Left lung (tissue), 4 donors: ENCODE measurements at regions not wholly inside any gene's neighbourhood (a gene's known extent, or its start where the extent isn't known, plus 50 kb on each side); places are given as distances from the start of the nearest gene placed in this dataset.

Source experiments
- ATAC-seq: fragments of 200-7000 bp; cut with Tn5 transposase; one replicate; pipeline ENCODE4 v1.9.1; 2020; ENCODE audit warnings: moderate library complexity
- DNase-seq, 4 donors: peaks; one replicate each; pipeline ENCODE4 v3.0.0-alpha.2; 2013 to 2020
- H3K27ac ChIP-seq, 2 donors: fragments of 200-600 bp; sonication (generic) in 1 of 2; one replicate each; pipeline versions ENCODE4 v1.5.0 to v1.8.0; 2020 to 2021
- H3K27me3 ChIP-seq, 2 donors: fragments of 200-600 bp; sonication (generic) in 1 of 2; one replicate each; pipeline versions ENCODE4 v1.5.0 to v1.8.0; 2020 to 2021
- H3K36me3 ChIP-seq, 2 donors: fragments of 200-600 bp; sonication (generic) in 1 of 2; one replicate each; pipeline versions ENCODE4 v1.5.0 to v1.8.0; 2020 to 2021
- H3K4me1 ChIP-seq, 2 donors: fragments of 200-600 bp; one replicate each; pipeline ENCODE4 v1.8.0; 2021
- H3K4me3 ChIP-seq, 2 donors: fragments of 200-600 bp; sonication (generic) in 1 of 2; one replicate each; pipeline versions ENCODE4 v1.5.0 to v1.8.0; 2020 to 2021; ENCODE audit warnings: mild to moderate bottlenecking in 1 of 2
- H3K9me3 ChIP-seq, 2 donors: fragments of 200-600 bp; sonication (generic) in 1 of 2; one replicate each; pipeline versions ENCODE4 v1.5.0 to v1.8.0; 2020 to 2021
- intact Hi-C, 2 donors: fragments of 100-400 bp; cut with DNase I; formaldehyde crosslinking; loops; one replicate each; pipeline versions ENCODE4 v1.11.2 to v1.14.2; 2022
- TF ChIP-seq, protein P1 (sequence below), 2 donors: fragments of 200-600 bp; sonication (generic) in 1 of 2; IDR thresholded peaks; one replicate each; pipeline versions ENCODE4 v1.5.0 to v1.8.0; 2021; ENCODE audit warnings: antibody characterized with exemption in 2 of 2
- donor health status: DM: no; HTN: yes; CAD: no.
- donor health status: DM: no; HTN: no; CAD: no.

DNA sequence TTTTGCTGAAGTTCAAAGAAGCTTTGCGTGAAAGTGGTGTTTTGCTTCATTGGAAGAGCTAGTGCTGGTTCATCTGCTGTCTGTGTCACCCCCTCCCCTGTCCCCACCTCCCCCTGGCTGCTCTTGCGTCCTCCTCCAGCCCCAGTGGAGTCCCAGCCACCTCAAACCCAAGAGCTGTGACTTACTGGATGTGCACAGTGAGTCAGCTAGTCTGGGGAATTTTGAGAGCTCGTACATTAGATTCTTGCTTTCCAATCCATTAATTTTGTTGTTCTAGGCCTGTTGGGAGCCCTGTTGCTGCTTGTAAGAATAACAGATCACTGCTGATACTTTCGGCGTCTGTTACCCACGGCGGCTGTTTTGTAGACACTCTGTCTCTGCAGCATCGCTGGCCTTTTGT, 412.1 kb downstream of the TSN start:
- Histone ChIP-seq H3K27ac (no peak overlapping the region), H3K27me3 (peaks cover 0 to 7% of the 10 kb centered on the region in 2 donors), H3K36me3 (no peaks in the 10 kb centered on the region), H3K9me3 (no peaks in the 10 kb centered on the region), H3K4me1 (no peaks in the 10 kb centered on the region), H3K4me3 (no peak overlapping the region)
- ATAC-seq (no peak), DNase-seq (no peak)
- intact Hi-C loops = no loop called here
- TF ChIP-seq, protein P1, sequence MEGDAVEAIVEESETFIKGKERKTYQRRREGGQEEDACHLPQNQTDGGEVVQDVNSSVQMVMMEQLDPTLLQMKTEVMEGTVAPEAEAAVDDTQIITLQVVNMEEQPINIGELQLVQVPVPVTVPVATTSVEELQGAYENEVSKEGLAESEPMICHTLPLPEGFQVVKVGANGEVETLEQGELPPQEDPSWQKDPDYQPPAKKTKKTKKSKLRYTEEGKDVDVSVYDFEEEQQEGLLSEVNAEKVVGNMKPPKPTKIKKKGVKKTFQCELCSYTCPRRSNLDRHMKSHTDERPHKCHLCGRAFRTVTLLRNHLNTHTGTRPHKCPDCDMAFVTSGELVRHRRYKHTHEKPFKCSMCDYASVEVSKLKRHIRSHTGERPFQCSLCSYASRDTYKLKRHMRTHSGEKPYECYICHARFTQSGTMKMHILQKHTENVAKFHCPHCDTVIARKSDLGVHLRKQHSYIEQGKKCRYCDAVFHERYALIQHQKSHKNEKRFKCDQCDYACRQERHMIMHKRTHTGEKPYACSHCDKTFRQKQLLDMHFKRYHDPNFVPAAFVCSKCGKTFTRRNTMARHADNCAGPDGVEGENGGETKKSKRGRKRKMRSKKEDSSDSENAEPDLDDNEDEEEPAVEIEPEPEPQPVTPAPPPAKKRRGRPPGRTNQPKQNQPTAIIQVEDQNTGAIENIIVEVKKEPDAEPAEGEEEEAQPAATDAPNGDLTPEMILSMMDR (IDR thresholded peaks at IDR 0.05) = no peak

DNA sequence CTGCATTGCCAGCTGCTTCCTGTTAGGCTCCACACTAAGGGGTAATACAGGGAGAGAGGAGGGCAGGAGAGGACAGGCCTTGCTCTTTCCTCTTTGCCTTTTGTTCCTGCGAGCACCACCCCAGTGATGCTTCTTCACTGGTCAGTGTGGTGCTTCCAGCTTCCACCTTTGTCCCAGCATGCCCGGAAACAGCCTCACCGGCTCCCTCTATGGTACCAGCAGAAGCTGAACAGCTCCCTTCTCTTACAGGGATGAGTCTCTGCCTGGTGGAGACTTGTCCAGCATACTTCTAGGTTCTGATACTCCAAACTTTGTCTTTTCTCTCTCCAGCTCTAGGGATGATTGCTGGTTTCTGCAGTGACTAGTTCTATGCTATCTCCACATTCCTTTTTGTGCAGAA, 413.3 kb downstream of the TSN start:
- no peak overlapping the region for H3K27ac ChIP-seq
- ATAC-seq (no peak), DNase-seq (no peak)
- no peaks in the 10 kb centered on the region for H3K4me1 ChIP-seq
- TF ChIP-seq, protein P1 (IDR thresholded peaks at IDR 0.05) = no peak
- no peak overlapping the region for H3K4me3 ChIP-seq
- peaks cover 0 to 7% of the 10 kb centered on the region in 2 donors for H3K27me3 ChIP-seq
- H3K36me3 ChIP-seq = no peaks in the 10 kb centered on the region
- H3K9me3 ChIP-seq = no peaks in the 10 kb centered on the region
- intact Hi-C loops = no loop called here

- ATAC-seq (no peak), DNase-seq (no peak)
- intact Hi-C loops = no loop called here
- Histone ChIP-seq H3K27ac (no peak overlapping the region), H3K27me3 (no peaks in the 10 kb centered on the region), H3K9me3 (no peaks in the 10 kb centered on the region), H3K36me3 (no peaks in the 10 kb centered on the region), H3K4me3 (no peak overlapping the region), H3K4me1 (no peaks in the 10 kb centered on the region)
- TF ChIP-seq, protein P1 (IDR thresholded peaks at IDR 0.05) = no peak
Observed at GRCh38 chr2:122172812-122173211, 417.4 kb downstream of the TSN start.

DNA sequence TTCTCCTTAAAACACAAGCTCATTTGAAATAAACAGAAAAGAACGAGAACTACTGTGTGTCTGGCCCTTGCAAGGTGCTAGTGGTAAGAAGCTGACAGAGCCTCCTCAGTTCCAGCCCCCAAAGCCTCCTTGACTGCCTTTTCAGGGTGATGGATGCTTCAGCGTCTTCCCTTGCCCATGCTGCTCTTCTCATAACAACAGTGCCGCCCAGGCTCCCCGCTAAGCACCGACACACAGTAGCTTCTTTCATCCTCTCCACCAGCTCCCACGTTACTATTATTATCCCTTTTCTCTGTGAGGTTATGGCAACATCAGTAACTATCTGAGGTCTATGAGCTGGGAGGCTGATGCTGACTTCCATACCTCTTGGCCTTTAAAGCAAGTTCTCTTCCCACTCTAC, 418.6 kb downstream of the TSN start:
- DNase-seq = no peak
- Histone ChIP-seq H3K4me3 (no peak overlapping the region), H3K4me1 (no peaks in the 10 kb centered on the region), H3K36me3 (no peaks in the 10 kb centered on the region), H3K9me3 (no peaks in the 10 kb centered on the region), H3K27me3 (no peaks in the 10 kb centered on the region), H3K27ac (no peak overlapping the region)
- intact Hi-C loops = no loop called here
- TF ChIP-seq, protein P1 (IDR thresholded peaks at IDR 0.05) = no peak
- no peak for ATAC-seq

- Histone ChIP-seq H3K27me3 (no peaks in the 10 kb centered on the region), H3K9me3 (peaks cover 0 to 5% of the 10 kb centered on the region in 2 donors), H3K4me1 (no peaks in the 10 kb centered on the region), H3K36me3 (no peaks in the 10 kb centered on the region), H3K4me3 (no peak overlapping the region), H3K27ac (no peak overlapping the region)
- no peak for DNase-seq
- TF ChIP-seq, protein P1 (IDR thresholded peaks at IDR 0.05) = no peak
- no peak for ATAC-seq
- intact Hi-C loops = no loop called here
Observed at GRCh38 chr2:122179492-122180165, 424.2 kb downstream of the TSN start.
